WERI-Rb-1 (cell line): ENCODE measurements at regions not wholly inside any gene's neighbourhood (a gene's known extent, or its start where the extent isn't known, plus 50 kb on each side); places are given as distances from the start of the nearest gene placed in this dataset.

Source experiments
- DNase-seq: peaks from one replicate; pipeline ENCODE4 v3.0.0-alpha.2; 2020
- H3K27ac ChIP-seq: fragments of 250-450 bp; sonication (Bioruptor Pico); 2 replicates; pipeline ENCODE4 v1.5.1; 2020; ENCODE audit warnings: mild to moderate bottlenecking, moderate library complexity
- H3K27me3 ChIP-seq: fragments of 250-450 bp; sonication (Bioruptor Pico); 2 replicates; pipeline ENCODE4 v1.5.1; 2021; ENCODE audit warnings: mild to moderate bottlenecking, low read depth, moderate library complexity; ENCODE audit not compliant: insufficient read depth, severe bottlenecking
- H3K36me3 ChIP-seq: fragments of 250-450 bp; sonication (Bioruptor Pico); 2 replicates; pipeline ENCODE4 v1.5.1; 2020; ENCODE audit warnings: mild to moderate bottlenecking, moderate library complexity
- H3K4me3 ChIP-seq: 2 replicates; pipeline ENCODE4 v1.5.1; 2011; ENCODE audit warnings: low read depth, mild to moderate bottlenecking, control low read depth, low read length
- H3K9me3 ChIP-seq: fragments of 250-450 bp; sonication (Bioruptor Pico); 2 replicates; pipeline ENCODE4 v1.5.1; 2021; ENCODE audit warnings: mild to moderate bottlenecking, moderate library complexity; ENCODE audit not compliant: severe bottlenecking
- TF ChIP-seq, protein P1 (sequence below): IDR thresholded peaks from 2 replicates; pipeline ENCODE4 v1.5.1; 2011; ENCODE audit warnings: low read depth, mild to moderate bottlenecking, control low read depth, inconsistent platforms, low read length

DNA sequence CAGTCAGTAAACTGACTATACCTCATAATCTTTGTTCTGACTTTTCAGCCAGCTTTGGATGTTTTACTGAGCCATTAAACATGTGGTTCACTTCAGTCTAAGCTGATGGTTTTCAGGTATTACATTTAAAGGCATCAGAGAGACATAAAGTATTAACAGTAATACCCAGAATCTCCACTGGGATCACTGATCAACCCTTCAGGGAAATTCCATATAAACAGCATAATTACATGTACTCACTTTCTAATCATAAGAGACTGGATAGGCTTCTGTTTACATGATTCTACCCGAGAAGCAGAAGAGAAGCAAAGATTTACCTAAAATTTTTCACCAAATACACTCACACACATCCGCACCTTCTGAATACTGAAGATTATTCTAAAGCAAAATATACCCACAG lies 186.7 kb upstream of the FREM1 start:
- TF ChIP-seq, protein P1, sequence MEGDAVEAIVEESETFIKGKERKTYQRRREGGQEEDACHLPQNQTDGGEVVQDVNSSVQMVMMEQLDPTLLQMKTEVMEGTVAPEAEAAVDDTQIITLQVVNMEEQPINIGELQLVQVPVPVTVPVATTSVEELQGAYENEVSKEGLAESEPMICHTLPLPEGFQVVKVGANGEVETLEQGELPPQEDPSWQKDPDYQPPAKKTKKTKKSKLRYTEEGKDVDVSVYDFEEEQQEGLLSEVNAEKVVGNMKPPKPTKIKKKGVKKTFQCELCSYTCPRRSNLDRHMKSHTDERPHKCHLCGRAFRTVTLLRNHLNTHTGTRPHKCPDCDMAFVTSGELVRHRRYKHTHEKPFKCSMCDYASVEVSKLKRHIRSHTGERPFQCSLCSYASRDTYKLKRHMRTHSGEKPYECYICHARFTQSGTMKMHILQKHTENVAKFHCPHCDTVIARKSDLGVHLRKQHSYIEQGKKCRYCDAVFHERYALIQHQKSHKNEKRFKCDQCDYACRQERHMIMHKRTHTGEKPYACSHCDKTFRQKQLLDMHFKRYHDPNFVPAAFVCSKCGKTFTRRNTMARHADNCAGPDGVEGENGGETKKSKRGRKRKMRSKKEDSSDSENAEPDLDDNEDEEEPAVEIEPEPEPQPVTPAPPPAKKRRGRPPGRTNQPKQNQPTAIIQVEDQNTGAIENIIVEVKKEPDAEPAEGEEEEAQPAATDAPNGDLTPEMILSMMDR = no peak
- H3K4me3 ChIP-seq = no peak overlapping the region
- no peaks in the 10 kb centered on the region for H3K36me3 ChIP-seq
- no peak for DNase-seq
- H3K9me3 ChIP-seq = no peaks in the 10 kb centered on the region
- no peaks in the 10 kb centered on the region for H3K27me3 ChIP-seq
- H3K27ac ChIP-seq = no peak overlapping the region

DNA sequence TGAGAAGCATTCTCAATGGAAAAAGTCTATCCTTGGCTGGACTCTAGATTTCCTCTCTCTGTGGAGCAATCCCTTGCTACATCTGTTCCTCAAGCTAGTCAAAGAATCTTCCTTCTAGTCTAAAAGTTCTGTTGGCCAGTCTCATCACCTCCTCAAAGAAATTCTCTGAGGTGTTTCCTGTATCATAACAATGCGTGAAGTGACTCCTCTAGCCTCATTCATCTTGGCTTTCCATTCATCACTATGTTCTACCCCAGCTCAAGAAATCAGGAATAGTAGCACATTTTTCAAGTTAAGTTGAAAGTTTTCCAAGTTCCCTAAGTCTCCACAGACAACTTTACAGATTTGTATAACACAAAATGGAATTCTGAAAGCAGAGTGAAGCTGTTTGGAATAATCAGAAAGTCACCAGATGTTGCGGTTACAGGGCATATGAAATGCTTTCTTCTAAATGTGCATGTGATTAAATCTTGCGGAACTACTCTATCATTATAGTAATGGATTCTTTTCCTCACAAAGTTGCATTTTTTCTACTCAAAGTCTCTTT lies 176.6 kb upstream of the FREM1 start:
- Histone ChIP-seq H3K27me3 (no peaks in the 10 kb centered on the region), H3K27ac (no peak overlapping the region), H3K4me3 (no peak overlapping the region), H3K9me3 (no peaks in the 10 kb centered on the region), H3K36me3 (no peaks in the 10 kb centered on the region)
- TF ChIP-seq, protein P1 = no peak
- no peak for DNase-seq

DNA sequence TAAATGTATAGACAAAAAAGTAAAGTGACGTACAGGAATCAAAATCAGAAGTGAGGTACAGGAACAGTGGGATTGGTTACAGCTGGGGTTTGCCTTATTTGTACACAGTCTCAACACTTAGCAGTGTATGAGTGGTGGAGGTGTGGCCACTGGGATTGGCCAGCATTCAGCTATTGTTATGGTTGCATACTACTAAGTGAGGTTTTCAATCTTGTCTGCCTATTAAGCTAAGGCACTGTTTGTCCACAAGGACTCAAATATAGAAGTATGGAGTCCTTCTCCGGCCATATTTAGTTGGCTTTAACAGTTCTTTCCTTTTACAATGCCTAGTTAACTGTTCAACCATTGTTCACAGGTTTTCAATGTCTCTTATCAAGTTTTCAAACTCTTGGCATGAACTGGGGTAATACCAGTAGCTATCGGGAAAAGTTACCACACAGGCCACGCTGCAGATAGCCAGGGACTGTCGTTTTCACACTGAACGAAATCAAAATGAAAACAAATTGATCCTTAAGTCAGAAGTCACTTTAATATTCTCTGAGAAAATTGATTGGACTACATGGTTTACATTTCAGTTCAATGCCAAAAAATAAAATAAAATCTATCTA lies 176.0 kb upstream of the FREM1 start:
- Histone ChIP-seq H3K9me3 (no peaks in the 10 kb centered on the region), H3K36me3 (no peaks in the 10 kb centered on the region), H3K27ac (no peak overlapping the region), H3K4me3 (no peak overlapping the region), H3K27me3 (no peaks in the 10 kb centered on the region)
- TF ChIP-seq, protein P1 = no peak
- no peak for DNase-seq

DNA sequence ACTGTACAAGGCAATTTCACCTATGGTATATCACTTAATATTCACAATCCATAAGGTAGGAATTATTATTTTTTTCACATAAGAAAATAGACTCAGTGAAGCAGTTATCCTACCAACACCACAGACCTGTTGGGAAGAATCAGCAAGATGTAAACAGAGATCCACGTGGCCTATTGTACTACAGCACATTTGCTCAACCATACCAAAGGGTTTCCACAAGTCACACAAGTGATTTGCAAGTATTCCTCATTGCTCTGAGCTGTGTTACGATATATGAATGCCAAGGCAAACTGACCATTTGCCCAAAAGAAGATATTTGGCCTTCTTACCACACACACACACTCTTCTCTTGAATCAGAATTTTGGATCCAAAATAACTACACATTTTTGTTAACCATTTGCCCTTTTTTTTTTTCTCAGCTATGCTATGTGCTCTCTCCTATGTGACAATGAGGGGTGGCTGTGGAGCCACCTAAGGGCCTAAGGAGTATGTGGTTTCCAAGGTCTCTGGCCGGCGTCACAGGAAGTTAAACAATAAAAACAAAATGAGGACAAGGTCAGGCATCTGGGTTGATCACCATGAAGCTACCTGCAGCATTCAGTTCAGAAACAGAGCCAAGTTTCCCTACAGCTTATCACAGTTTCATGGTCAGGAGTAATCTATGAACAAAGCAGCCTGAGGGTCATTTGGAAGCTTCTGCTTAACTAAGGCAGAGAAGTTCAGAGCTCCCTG lies 171.0 kb upstream of the FREM1 start:
- TF ChIP-seq, protein P1 = no peak
- Histone ChIP-seq H3K9me3 (no peaks in the 10 kb centered on the region), H3K27me3 (no peaks in the 10 kb centered on the region), H3K4me3 (no peak overlapping the region), H3K27ac (no peak overlapping the region), H3K36me3 (no peaks in the 10 kb centered on the region)
- DNase-seq = no peak

DNA sequence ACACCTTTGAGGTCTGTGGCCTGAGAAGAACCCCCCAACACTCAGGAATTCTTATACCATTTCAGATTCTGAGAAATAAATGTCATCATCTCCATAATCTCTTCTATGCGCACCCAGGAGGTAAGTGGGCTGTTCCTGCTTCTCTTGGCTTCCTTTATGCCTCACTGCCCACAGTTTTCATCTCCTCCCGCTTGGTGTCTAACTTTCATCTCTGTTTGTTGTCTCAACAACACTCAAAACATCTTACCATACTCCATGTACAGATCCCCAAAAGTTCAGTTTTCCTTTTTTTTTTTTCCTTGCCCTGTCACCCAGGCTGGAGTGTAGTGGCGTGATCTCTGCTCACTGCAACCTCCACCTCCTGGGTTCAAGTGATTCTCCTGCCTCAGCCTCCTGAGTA lies 170.2 kb upstream of the FREM1 start:
- Histone ChIP-seq H3K9me3 (no peaks in the 10 kb centered on the region), H3K27me3 (no peaks in the 10 kb centered on the region), H3K27ac (no peak overlapping the region), H3K4me3 (no peak overlapping the region), H3K36me3 (no peaks in the 10 kb centered on the region)
- TF ChIP-seq, protein P1 = no peak
- no peak for DNase-seq
